Fibroblast of peridontal ligament (primary cell): ENCODE measurements at regions not wholly inside any gene's neighbourhood (a gene's known extent, or its start where the extent isn't known, plus 50 kb on each side); places are given as distances from the start of the nearest gene placed in this dataset.

Experiments used
- DNase-seq: peaks from one replicate; pipeline ENCODE4 v3.0.0-alpha.2; 2010; ENCODE audit errors: extremely low read depth

DNA sequence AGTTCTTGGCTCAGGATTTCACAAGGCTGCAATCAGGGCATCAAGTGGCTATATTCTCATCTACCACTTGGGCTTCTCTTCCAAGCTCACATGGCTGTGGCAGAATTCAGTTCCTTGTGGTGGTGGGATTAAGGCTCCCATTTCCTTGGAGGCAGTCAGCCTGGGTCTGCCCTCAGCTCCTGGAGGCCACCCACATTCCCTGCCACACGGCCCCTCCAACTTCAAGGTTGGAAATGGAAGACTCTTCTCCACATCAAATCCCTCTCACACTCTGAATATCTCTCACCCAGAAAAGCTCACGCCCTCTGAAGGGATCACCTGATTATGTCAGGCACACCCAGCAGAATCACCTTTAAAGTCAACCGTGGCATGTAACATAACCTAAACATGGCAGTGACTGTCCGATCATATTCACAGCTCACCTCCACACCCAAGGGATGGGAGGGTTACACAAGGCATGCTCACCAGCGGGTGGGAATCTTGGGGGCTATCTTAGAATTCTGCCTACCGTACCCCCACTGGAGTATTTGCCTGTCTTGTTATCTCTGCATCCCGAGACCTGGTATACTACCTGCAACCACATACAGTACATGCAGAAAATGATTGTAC is 256.2 kb upstream of the KLHL29 start:
- no peak for DNase-seq

DNA sequence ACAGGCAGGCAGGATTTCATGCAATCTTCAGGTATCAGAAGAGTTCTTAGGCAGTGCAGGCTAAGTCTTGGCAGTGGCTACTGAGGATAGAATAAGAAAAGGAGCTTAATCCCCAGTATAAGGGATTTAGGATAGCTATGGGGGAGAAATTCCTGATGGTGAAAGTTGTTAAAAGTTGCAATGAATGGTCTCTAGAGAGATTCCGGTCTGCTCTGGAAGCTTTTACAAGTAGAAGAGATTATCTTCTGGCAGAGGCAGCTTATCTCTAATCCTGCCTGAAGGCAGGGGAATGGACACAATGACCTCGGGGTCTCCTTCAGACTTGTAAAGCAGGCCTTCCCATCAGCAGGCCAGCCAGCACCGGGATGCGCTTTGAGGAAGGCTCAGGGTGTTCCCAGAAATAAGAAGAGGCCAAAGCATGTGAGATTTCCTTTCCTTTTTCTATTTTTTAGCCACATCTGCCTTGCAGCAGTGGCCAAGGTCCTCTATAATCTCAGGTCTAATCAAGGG is 253.9 kb upstream of the KLHL29 start:
- DNase-seq, result no peak

DNA sequence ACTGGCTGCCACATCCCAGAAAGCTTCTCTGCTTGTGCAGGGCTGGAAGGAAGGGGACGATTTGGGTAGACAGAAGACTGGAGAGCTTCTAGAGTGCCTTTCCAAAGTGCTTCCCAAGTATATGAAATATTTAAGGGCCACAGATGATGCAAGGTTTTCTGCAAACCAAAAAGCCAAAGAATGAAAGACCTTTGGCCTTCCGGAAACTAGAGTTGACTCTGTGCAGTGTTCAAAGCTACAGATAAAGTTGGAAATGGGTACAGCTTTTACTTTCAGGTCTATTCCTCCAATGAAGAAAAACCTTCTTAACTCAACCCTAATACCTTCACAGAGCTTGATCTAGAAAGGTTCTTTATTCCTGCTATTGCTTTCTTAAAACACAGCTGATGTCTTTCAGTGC is 253.0 kb upstream of the KLHL29 start:
- DNase-seq, result no peak

DNA sequence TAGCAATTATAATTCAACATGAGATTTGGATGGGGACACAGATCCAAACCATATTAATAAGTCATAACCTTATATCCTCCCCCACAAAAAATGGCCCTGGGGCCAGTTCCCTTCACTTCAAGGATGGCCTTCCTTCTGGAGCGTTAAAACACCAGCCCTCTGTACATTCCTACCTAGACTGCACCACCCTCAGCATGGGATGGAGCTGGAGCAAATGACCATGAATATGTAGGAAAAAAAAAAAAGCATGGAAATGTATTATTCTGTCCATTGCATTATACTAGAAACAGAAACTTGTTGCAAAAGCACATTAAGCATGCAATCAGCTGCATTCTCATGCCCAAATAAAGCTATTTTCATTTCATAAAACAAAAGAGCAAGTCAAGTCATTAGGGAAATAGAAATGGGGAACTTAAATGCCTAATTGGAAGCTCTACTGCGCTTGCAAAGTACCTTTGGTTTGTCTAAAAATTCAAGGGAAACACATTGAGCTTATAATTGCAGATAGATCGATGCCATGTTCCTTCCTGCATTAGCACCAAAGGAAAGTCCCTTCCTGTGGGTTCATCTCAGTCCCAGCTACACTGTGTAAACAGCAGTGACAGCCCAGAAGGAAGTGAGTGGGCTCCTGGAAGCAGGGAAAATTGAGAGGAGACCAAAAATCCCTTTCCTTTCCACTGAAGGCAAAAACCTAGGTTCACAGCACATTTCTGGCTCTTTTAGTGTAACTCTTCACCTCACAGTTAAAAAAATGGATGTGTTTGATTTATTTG is 252.0 kb upstream of the KLHL29 start:
- no peak for DNase-seq

DNA sequence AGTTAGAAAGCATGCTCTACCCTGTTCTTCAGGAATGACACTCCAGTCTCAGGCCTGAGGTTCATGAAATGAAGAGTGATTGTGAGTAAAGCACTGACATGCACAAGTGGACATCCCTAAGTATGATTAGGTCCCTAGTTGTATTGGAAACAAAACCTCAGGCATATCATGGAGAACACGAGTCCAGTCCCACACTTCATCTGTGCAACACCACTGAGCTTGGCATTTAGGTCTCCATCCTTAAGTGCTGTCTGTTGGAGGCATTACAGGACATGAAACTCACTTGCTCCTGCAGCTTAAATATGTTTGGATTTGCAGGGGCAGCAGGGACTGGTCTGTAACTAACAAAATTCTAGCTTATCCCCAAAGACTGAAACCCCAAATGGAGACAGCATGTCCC is 250.3 kb upstream of the KLHL29 start:
- no peak for DNase-seq

DNA sequence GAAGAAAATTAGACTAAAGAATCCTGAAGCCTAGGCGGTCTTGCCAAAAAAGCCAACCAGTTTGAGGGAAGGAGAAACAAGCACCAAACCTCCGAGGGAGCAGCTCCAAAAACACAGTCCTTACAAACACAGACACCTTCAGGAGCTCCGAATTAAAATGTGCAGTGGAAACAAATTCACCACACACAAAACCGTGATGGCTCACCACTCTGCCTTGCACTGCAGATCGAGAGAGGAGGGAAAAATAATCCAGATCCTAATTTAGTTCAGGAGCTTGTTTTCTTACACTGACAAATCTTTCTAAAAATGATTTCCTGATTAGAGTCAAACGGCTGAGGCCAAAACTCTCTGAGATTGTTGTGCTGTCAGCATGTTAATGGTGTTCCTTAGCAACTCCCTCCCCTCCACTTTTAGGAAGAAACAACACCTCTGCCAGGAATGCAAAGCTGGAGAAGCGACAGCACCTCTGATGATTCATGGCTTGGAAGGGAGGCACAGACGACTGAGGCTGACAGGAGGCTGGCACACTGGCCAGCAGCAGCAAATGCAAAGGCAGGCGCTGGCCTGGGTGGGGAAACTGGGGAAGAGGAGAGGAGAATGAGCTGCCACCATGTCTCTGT is 249.4 kb upstream of the KLHL29 start:
- DNase-seq, result no peak

DNA sequence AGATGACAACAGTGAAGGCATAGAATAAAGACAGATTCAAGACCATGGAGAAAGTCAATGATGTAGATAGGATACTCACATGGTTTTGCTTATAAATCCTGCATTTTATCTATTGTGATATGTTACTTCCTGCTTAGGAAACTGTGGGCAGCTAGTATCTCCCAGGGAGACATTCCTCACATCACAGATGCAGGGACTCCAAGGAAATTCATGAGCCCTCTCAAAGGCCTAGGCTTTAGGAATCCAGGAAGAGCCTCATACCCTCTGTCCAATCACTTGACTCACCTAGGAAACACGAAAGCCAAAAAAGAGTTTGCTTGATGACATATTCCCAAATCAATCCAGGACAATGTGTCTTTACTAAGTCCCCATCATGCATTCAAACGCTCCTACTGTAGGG is 247.8 kb upstream of the KLHL29 start:
- no peak for DNase-seq

DNA sequence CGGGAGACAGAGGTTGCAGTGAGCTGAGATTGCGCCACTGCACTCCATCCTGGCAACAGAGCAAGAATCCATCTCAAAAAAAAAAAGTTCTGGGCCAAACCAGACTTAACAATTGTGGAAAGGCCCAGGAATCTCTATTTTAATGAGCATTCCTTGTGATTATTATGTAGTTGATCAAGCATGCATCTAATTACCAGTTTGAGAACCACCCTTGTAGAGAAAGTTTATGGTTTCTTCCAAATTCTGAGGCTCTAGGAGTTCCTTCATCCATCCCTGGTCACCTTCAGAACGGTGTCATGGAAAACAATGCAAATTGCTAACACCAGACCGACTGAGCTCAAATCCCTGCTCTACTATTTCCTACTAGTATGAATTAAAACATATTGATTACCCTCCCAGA is 246.3 kb upstream of the KLHL29 start:
- no peak for DNase-seq

DNA sequence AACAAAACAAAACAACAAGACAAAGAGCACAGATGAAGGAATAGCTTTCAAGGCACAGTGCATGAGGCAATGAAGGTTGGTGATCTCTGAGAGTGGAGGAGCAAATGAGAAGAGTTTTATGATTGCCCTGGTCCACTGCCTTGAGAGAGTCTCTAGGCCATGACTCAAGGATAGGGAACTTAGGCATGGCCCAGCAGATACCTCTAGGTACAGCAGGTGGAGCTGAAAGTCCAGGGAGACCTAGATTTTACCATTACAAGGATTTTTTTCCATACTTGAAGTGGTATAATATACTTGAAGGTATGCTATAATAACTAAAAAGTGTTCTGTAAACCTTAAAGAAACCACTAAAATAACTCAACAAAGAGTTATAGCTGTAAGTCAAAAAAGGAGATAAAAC is 239.5 kb upstream of the KLHL29 start:
- no peak for DNase-seq

DNA sequence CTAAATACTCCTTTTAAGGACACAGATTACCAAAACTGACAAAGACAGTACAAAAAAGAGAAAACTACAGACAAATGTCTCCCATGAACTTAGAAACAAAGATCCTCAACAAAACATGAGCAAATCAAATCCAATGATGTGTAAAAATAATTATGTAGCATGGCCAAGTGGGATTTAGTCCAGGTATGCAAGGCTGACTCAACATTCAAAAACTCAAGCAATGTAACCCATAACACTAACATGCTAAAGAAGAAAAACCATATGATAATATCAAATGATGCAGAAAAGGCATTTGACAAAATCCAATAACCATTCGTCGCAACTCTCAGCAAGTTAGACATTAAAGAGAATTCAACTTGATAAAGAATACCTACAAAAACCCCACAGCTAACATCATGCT is 239.0 kb upstream of the KLHL29 start:
- no peak for DNase-seq

DNA sequence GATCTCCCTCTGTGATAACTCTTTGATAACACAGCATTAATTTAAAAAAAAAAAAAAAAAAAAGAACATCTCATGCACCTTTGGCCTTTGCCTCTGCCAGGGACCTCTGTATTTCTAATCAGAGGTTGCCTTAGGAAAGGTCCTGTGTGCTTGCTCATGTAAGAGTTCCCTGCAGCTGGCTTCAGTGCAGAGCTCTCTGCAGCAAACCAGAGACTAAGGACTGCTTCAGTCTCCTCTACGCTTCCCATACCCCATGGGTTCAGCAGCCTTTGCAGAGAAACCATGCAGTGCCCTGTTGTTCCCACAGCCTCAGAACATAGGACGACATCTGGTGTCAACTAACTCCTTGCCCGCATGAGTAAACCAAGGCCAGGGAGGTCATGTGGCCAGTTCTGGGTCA is 236.6 kb upstream of the KLHL29 start:
- no peak for DNase-seq

DNA sequence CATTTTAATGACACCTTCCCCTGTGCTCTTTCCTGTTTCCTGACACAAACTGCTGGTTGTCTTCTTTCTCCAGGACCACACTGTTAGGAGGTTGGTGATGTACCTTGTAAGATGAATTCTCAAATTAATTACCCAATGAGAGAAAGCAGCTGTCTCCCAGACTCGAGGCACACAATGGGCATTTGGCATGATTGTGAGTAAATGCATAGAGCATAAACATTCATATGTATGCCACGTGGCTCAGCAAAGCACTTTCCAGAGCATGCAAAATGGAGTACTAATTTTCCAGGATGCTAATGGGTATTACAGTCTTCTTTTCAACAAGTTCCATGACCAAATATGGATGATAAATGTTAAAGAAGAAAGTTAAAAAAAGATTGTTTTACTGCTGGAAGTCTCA is 235.2 kb upstream of the KLHL29 start:
- no peak for DNase-seq

DNA sequence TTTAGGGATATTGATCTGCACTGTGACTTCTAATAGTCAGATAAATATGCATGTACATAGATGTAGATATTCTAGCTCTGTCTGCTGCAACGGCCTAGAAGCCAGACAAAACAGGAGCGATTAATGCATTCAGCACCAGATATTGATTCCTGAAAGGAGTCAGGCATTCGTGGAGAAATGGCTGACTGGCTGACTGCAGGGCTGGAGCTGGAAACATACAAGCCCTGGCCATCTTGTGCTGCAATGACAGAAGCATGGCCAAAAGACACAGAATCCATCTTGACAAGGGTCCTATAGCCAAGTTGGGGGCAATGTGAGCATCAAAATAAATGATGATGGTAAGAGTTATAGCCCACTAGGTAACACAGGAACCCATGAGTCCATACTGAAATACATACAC is 231.5 kb upstream of the KLHL29 start:
- no peak for DNase-seq

DNA sequence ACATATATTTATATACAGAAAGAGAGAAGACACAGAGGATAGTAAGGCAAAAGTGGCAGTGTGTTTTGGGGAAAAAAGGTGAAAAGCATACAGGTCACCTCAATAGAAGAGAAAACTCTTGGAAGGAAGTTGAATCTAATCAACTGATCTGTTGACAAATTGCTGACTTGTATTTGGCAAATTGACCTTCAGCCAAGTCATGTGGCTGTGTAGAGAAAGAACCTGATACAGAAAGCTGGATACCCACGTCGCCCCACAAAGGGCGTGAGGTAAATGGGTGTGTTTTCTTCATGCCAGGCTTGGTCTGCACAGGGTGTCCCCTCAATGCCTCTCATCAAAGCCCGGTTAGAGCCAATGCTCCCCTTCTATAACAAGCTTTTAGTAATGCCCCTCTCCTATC is 230.0 kb upstream of the KLHL29 start:
- DNase-seq, result no peak

DNA sequence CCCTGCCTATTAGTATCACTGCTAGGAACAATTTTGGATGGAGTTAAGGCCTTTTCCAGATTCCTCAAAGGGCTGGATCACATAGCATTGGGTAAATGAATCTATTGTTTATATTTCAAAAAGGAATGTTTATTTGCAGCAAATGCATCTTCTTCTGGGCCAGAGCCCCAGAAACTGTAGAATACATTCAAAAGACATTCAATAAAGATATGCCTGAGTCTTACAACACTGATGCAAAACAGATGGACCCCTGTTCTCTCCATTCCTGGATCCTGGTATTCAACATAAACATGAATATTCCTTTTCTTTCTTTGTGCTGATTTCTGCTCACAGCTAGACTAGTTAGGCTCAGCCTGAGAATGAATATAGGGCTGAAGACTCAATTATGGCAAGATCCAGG is 227.2 kb upstream of the KLHL29 start:
- DNase-seq, result no peak

DNA sequence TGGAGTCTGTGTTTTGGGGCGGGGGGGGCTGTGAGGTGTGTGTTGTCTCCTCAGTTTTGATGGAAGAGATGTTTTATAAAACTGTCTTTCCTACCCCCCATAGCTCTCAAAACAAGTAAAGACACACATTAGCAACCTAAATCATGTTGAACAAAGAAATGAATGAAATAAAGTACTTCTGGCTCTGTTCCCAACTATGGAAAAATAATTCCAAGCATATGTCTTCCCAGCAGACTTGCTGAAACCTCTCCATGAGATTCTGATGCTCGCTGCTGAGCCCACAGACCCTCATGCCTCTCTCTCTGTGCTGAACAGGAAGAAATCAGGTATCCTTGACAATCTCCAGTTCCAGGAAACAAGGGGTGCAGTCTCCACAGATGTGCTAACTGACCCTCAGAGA is 226.7 kb upstream of the KLHL29 start:
- no peak for DNase-seq

DNA sequence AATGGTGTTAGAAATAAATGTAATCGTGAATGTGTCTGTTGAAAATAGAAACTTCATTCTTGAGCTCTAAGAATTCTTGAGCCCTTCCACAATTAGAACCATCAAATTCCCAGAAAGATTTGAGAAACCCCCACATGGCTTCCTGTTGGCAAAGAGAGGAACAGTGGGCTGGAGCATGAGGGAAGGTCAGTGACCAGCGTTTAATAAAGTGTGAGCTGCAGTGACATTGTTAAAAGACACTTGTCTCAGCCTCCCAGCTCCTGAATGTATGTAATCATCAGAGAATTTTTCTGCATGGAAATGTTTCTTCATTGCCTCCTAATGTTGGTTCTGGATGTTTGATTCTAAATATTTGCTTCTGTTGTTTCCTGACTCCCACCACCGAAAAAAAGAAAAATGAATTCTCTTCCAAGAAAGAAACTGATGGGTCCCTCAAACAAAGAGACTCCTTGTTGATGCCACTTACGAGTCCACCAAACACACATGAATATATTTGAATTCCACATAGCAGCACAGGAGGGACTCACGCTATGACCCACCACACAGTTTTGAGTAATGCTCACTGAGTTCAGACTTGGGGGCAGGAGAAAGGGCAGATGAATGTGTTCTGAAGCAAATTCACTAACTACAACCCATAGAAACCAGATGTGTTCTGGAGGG is 225.1 kb upstream of the KLHL29 start:
- DNase-seq, result no peak

DNA sequence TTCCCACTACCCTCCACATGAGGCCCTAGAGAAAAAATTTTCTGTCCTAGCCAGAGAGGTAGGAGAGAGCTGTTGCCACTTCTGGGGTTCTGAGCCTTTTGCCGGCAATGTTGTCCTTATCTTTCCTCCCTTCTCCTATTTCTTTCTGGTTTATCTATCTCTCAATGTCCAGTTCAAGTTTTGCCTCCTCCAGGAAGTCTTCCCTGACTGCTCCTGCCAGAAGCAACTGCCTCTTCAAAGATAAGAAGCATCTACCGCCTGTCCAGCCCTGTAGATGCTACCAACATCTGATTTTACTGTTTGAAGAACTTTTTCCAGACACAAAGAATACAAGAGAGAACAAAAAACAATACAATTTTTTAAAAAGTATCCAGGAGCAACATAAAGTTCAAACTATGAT is 220.8 kb upstream of the KLHL29 start:
- DNase-seq, result no peak

DNA sequence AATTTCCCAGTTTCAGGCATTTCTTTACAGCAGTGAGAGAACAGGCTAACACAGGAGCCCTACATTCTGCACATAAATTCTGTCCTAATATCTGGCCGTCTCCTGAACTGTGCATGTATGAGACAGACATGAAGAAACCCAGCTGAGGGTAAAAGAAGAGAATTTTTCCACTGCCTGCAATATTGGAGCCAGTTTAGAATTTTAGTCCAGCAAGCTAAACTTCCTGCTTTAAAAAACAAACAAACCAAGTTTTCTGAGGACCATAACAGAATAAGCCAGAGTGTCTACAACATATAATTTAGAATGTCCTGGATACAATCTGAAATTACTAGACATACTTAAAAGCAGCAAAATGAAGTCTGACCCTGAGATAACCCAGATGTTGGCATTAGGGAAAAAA is 215.1 kb upstream of the KLHL29 start:
- DNase-seq, result no peak

DNA sequence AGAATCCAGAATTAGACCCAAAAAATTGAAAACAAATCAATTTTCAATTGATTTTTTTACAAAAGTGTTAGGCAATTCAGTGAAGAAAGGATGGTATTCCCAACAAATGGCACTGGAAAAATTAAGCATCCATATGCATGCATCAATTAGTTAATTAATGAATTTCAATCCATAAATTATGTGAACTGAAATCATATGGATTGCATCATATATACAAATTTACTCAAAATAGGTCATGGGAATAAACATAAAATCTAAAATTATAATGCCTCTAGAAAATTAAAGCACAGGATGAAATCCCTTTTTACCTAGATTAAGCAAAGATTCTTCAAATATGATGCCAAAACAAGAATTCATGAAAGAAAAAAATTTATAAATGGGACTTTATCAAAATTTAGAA is 213.9 kb upstream of the KLHL29 start:
- no peak for DNase-seq

DNA sequence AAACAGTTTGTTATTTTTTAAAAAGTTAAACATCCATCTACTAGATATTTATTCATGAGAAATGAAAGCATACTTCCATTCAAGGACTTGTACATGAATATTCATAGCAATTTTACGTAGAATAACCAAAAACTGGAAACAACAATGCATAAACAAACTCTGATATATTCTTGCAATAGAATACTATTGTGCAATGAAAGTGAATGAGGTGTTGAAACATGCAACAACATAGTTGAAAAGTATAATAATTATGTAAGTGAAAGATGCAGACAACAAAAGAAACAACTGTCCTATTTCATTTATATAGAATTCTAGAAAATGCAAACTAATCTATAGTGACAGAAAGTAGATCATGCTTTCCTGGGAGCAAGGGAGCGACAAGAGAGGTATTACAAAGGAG is 206.6 kb upstream of the KLHL29 start:
- DNase-seq, result no peak

DNA sequence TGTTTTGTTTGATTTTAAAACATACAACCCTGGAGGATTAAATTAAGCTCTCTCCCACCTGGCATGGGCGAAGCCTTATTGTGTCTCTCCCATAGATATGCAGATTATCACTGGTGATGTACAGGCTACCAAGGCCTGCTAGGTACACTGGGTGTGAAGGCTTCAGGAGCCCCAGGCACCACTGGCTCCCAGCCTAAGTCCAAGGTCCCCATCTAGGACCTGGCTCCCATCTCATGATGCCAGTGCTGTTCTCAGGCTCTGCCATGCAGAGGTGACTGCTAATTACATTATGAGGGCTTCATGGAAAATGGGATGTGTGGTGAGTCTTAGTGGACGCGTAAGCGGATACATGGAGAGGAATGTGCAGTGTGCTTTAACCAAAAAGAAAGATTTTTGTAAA is 201.2 kb upstream of the KLHL29 start:
- DNase-seq, result no peak
